HG03442 (cell line): ENCODE measurements at regions not wholly inside any gene's neighbourhood (a gene's known extent, or its start where the extent isn't known, plus 50 kb on each side); places are given as distances from the start of the nearest gene placed in this dataset.

ENCODE experiments used
- ATAC-seq: cut with Tn5 transposase; IDR thresholded peaks from one replicate; pipeline ENCODE4 v1.9.1; 2021; ENCODE audit warnings: mild to moderate bottlenecking, moderate library complexity; ENCODE audit not compliant: unreplicated experiment

GRCh38 chr1:114231301-114231700 is 77.6 kb upstream of the SYT6 start:
- ATAC-seq, result no peak

GRCh38 chr1:114229368-114229767 is 75.7 kb upstream of the SYT6 start:
- ATAC-seq, result no peak

GRCh38 chr1:114227059-114227458 is 73.4 kb upstream of the SYT6 start:
- ATAC-seq, result no peak

GRCh38 chr1:114224196-114224907 is 70.7 kb upstream of the SYT6 start:
- no peak for ATAC-seq

GRCh38 chr1:114222920-114223319 is 69.3 kb upstream of the SYT6 start:
- no peak for ATAC-seq

GRCh38 chr1:114219172-114219868 is 65.7 kb upstream of the SYT6 start:
- no peak for ATAC-seq

- ATAC-seq, result no peak
Measured at GRCh38 chr1:114218361-114219171, 64.9 kb upstream of the SYT6 start.

GRCh38 chr1:114216431-114217173 is 62.9 kb upstream of the SYT6 start:
- ATAC-seq, result no peak

GRCh38 chr1:114215436-114215835 is 61.8 kb upstream of the SYT6 start:
- no peak for ATAC-seq

- no peak for ATAC-seq
Measured at GRCh38 chr1:114214016-114214415, 60.3 kb upstream of the SYT6 start.

- ATAC-seq, result no peak
Measured at GRCh38 chr1:114209971-114210370, 56.3 kb upstream of the SYT6 start.

GRCh38 chr1:114208714-114209113 is 55.0 kb upstream of the SYT6 start:
- ATAC-seq, result no peak

GRCh38 chr1:114208106-114208505 is 54.4 kb upstream of the SYT6 start:
- ATAC-seq, result no peak

GRCh38 chr1:114207635-114208034 is 54.0 kb upstream of the SYT6 start:
- ATAC-seq, result no peak

GRCh38 chr1:114206392-114206791 is 52.7 kb upstream of the SYT6 start:
- no peak for ATAC-seq

GRCh38 chr1:114203595-114204128 is 50.0 kb upstream of the SYT6 start:
- no peak for ATAC-seq
